ENCODE measurements at regions not wholly inside any gene's neighbourhood (a gene's known extent, or its start where the extent isn't known, plus 50 kb on each side); places are given as distances from the start of the nearest gene placed in this dataset.

DNA sequence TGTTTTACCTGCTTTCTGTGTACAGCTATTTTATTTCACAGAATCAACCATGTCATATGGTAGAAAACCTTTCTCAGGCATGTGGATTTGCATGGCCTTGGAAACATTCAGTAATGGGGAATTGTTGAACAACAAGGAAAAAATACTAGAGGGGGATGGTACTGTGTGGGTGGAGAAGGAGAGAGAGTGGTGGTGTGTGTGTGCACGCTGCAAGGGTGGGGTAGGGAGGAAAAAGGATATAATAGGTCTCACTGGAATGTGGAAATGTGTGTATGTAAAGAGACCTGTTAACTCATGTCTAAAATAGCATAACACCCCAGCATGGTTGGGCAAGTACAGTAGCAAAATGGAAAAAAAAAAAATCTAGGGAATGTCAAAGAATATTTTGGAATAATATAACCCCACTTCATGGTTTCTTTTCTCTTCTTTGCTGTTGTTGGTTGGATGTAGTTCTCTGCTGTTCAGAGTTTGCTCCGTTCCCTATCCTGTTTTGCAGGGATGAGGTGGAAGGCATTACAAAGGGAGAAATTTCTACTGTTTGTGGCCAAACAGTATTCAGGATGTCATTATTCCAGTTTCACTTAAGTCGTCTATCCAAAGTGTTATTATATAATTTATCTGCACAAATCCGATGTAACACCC, 93.9 kb upstream of the CITED2 start:
- Histone ChIP-seq H4K20me1 (ENCODE audit: insufficient read depth, poor library complexity, severe bottlenecking) (no peaks in the 10 kb centered on the region), H3K27ac (no peak overlapping the region), H3K4me1 (ENCODE audit: insufficient read depth) (no peaks in the 10 kb centered on the region), H3K27me3 (no peaks in the 10 kb centered on the region), H2AFZ (no peak overlapping the region), H3K4me3 (no peak overlapping the region), H3K9me3 (ENCODE audit: low read depth) (no peaks in the 10 kb centered on the region), H3K36me3 (replicated peaks; ENCODE audit: insufficient read depth, low read depth) (no peaks in the 10 kb centered on the region), H3K79me2 (no peaks in the 10 kb centered on the region), H3K4me2 (no peak overlapping the region), H3K9me2 (replicated peaks; ENCODE audit: insufficient read depth) (no peaks in the 10 kb centered on the region)
- WGBS (ENCODE audit: low lambda C conversion rate, missing lambda C conversion rate), result 70% methylated on average over 4 of the region's 4 CpGs
- DNase-seq (ENCODE audit: low spot score), result no peak
- TF ChIP-seq, protein P1, sequence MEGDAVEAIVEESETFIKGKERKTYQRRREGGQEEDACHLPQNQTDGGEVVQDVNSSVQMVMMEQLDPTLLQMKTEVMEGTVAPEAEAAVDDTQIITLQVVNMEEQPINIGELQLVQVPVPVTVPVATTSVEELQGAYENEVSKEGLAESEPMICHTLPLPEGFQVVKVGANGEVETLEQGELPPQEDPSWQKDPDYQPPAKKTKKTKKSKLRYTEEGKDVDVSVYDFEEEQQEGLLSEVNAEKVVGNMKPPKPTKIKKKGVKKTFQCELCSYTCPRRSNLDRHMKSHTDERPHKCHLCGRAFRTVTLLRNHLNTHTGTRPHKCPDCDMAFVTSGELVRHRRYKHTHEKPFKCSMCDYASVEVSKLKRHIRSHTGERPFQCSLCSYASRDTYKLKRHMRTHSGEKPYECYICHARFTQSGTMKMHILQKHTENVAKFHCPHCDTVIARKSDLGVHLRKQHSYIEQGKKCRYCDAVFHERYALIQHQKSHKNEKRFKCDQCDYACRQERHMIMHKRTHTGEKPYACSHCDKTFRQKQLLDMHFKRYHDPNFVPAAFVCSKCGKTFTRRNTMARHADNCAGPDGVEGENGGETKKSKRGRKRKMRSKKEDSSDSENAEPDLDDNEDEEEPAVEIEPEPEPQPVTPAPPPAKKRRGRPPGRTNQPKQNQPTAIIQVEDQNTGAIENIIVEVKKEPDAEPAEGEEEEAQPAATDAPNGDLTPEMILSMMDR (IDR thresholded peaks at IDR 0.05; ENCODE audit: poor library complexity), result no peak
- no peak for TF ChIP-seq EZH2 (IDR thresholded peaks at IDR 0.05; ENCODE audit: borderline replicate concordance)
- no peak for TF ChIP-seq EZH2phosphoT487 (IDR thresholded peaks at IDR 0.05; ENCODE audit: low read depth, severe bottlenecking, unreplicated experiment)

DNA sequence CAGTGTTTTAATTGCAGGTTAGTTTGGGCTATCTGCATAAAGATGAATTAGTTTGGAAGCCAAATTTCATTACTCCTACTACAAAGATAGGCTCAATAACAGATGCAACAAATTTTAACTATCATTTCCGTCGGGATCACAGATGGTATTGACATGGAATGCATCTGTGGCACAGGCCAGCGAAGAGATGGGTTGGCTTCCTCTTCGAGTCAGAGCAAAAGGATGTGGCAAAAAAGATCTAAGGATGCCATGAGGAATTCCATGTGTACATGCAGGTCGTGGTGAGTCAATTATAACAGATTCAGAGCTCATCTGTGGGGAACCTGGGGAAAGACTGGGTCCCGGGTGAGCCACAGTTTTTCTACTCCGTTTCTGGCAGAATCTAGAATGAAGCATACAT, 83.0 kb upstream of the CITED2 start:
- 77% methylated on average over 7 of the region's 7 CpGs for WGBS (ENCODE audit: low lambda C conversion rate, missing lambda C conversion rate)
- Histone ChIP-seq H3K9me2 (replicated peaks; ENCODE audit: insufficient read depth) (no peaks in the 10 kb centered on the region), H3K4me1 (ENCODE audit: insufficient read depth) (no peaks in the 10 kb centered on the region), H3K9me3 (ENCODE audit: low read depth) (no peaks in the 10 kb centered on the region), H4K20me1 (ENCODE audit: insufficient read depth, poor library complexity, severe bottlenecking) (no peaks in the 10 kb centered on the region), H3K36me3 (replicated peaks; ENCODE audit: insufficient read depth, low read depth) (no peaks in the 10 kb centered on the region), H3K4me3 (no peak overlapping the region), H3K79me2 (no peaks in the 10 kb centered on the region), H3K27ac (no peak overlapping the region), H3K27me3 (no peaks in the 10 kb centered on the region), H3K4me2 (no peak overlapping the region), H2AFZ (no peak overlapping the region)
- no peak for DNase-seq (ENCODE audit: low spot score)
- TF ChIP-seq EZH2phosphoT487 (IDR thresholded peaks at IDR 0.05; ENCODE audit: low read depth, severe bottlenecking, unreplicated experiment), result no peak
- no peak for TF ChIP-seq EZH2 (IDR thresholded peaks at IDR 0.05; ENCODE audit: borderline replicate concordance)
- TF ChIP-seq, protein P1 (IDR thresholded peaks at IDR 0.05; ENCODE audit: poor library complexity), result no peak

DNA sequence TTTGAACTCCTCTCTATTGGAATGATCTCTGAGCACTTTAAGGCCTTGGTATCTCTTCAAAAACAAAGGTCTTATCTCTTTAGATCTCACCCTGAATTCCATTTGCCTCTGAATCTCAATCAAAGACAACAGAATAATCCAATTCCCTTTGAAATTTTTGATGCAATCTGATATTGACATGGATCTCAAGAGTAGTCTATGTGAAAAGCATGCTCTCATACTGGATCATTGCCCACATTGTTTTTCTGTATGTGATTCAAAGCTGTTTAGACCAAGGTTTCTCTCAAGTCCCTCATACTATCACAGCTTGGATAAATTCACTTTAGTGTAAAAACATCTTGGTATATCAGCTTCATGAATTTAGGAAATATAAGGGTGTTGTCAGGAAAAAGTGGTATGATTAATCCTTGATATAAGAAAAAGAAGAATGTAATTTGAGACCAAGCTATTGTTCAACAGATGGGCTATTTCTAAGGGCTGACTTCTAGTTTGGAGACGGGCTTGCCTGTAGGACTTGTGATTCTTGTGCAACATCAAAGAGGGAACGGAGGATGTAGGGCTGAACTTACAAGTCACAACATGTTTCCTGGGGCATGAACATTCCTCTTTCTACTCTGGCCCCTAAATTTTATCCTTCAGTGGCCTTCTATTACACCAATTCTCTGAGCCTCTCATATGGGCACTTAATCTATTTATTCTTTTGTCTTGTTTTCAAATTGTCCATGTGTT, 77.9 kb upstream of the CITED2 start:
- Histone ChIP-seq H3K9me3 (ENCODE audit: low read depth) (no peaks in the 10 kb centered on the region), H3K27me3 (no peaks in the 10 kb centered on the region), H3K4me1 (ENCODE audit: insufficient read depth) (no peaks in the 10 kb centered on the region), H3K4me3 (no peak overlapping the region), H3K4me2 (no peak overlapping the region), H2AFZ (no peak overlapping the region), H3K27ac (no peak overlapping the region), H3K9me2 (replicated peaks; ENCODE audit: insufficient read depth) (no peaks in the 10 kb centered on the region), H3K36me3 (replicated peaks; ENCODE audit: insufficient read depth, low read depth) (no peaks in the 10 kb centered on the region), H4K20me1 (ENCODE audit: insufficient read depth, poor library complexity, severe bottlenecking) (no peaks in the 10 kb centered on the region), H3K79me2 (no peaks in the 10 kb centered on the region)
- TF ChIP-seq EZH2phosphoT487 (IDR thresholded peaks at IDR 0.05; ENCODE audit: low read depth, severe bottlenecking, unreplicated experiment) (no peak), EZH2 (IDR thresholded peaks at IDR 0.05; ENCODE audit: borderline replicate concordance) (no peak)
- TF ChIP-seq, protein P1 (IDR thresholded peaks at IDR 0.05; ENCODE audit: poor library complexity), result no peak
- DNase-seq (ENCODE audit: low spot score), result no peak
- 84% methylated on average over 2 of the region's 2 CpGs for WGBS (ENCODE audit: low lambda C conversion rate, missing lambda C conversion rate)

Data from hepatocyte (in vitro differentiated cells).